Fibroblast of the aortic adventitia (primary cell): ENCODE measurements at regions not wholly inside any gene's neighbourhood (a gene's known extent, or its start where the extent isn't known, plus 50 kb on each side); places are given as distances from the start of the nearest gene placed in this dataset.

Source experiments
- DNase-seq: peaks from one replicate; pipeline ENCODE4 v3.0.0-alpha.2; 2010; ENCODE audit warnings: low read depth
- H3K4me3 ChIP-seq: 2 replicates; pipeline ENCODE4 v1.5.1; 2011; ENCODE audit warnings: low read depth, mild to moderate bottlenecking, control low read depth, low read length, moderate library complexity
- CTCF ChIP-seq: IDR thresholded peaks from 2 replicates; pipeline ENCODE4 v1.5.1; 2011; ENCODE audit warnings: mild to moderate bottlenecking, low read length, control low read depth, inconsistent platforms; ENCODE audit not compliant: insufficient read depth

- TF ChIP-seq CTCF, result no peak
These were observed 1020.6 kb downstream of the XPNPEP1 start for GRCh38 chr10:108902619-108903285.

GRCh38 chr10:108901781-108902618 is 1021.3 kb downstream of the XPNPEP1 start:
- no peak overlapping the region for H3K4me3 ChIP-seq
- no peak for TF ChIP-seq CTCF
- peak; percentile 5 for DNase-seq

More at GRCh38 chr10:108902619-108903285, 1020.6 kb downstream of the XPNPEP1 start:
- no peak overlapping the region for H3K4me3 ChIP-seq
- no peak for DNase-seq

GRCh38 chr10:108899670-108900069 is 1023.6 kb downstream of the XPNPEP1 start:
- no peak for TF ChIP-seq CTCF
- DNase-seq, result no peak
- no peak overlapping the region for H3K4me3 ChIP-seq

GRCh38 chr10:108894402-108895301 is 1028.7 kb downstream of the XPNPEP1 start:
- TF ChIP-seq CTCF, result no peak
- no peak overlapping the region for H3K4me3 ChIP-seq
- no peak for DNase-seq

GRCh38 chr10:108877095-108877561 is 1046.2 kb downstream of the XPNPEP1 start:
- DNase-seq, result peak; percentile 52
- H3K4me3 ChIP-seq, result no peak overlapping the region

More at GRCh38 chr10:108877095-108877561, 1046.2 kb downstream of the XPNPEP1 start:
- TF ChIP-seq CTCF, result no peak
